H1 (cell line): ENCODE measurements at regions not wholly inside any gene's neighbourhood (a gene's known extent, or its start where the extent isn't known, plus 50 kb on each side); places are given as distances from the start of the nearest gene placed in this dataset.

Source experiments
- CTCF ChIA-PET: fragments of 300-600 bp; sonication (Branson Sonifier 250); formaldehyde crosslinking; loops from one replicate; lab custom pipeline; 2021; ENCODE audit not compliant: partially characterized antibody; lab: Charles Lee
- POLR2A ChIA-PET: fragments of 300-600 bp; sonication (Branson Sonifier 250); formaldehyde crosslinking; loops from one replicate; lab custom pipeline; 2021; ENCODE audit warnings: inconsistent platforms; ENCODE audit not compliant: partially characterized antibody; lab: Charles Lee
- DNase-seq, 2 experiments: peaks; one replicate each; pipeline versions ENCODE4 v3.0.0 to v3.0.0-alpha.2; 2010 to 2022; ENCODE audit warnings: low spot score in 2 of 2, low read depth in 1 of 2, mixed read lengths in 1 of 2
- FAIRE-seq: peaks from 2 replicates; lab custom pipeline; 2011; peaks lifted over from hg19 to GRCh38; lab: Jason Lieb, UNC
- H2AFZ ChIP-seq: 2 replicates; pipeline ENCODE4 v1.8.1; 2012; ENCODE audit warnings: low read length, inconsistent platforms
- H2AK5ac ChIP-seq: 2 replicates; pipeline ENCODE4 v1.6.1; 2013; ENCODE audit warnings: low read depth, low read length
- H2BK120ac ChIP-seq: replicated peaks from 2 replicates; pipeline ENCODE3; 2013; ENCODE audit warnings: low read depth, low read length, inconsistent platforms
- H2BK12ac ChIP-seq: 2 replicates; pipeline ENCODE4 v1.6.1; 2013; ENCODE audit warnings: low read depth, low read length
- H2BK15ac ChIP-seq: 2 replicates; pipeline ENCODE4 v1.6.1; 2013; ENCODE audit warnings: low read length
- H2BK20ac ChIP-seq: 2 replicates; pipeline ENCODE4 v1.6.1; 2013; ENCODE audit warnings: low read length
- H2BK5ac ChIP-seq: 2 replicates; pipeline ENCODE4 v1.6.1; 2013; ENCODE audit warnings: low read depth, low read length
- H3K14ac ChIP-seq: 2 replicates; pipeline ENCODE4 v1.6.1; 2013; ENCODE audit warnings: inconsistent platforms; ENCODE audit not compliant: insufficient read length
- H3K18ac ChIP-seq: 2 replicates; pipeline ENCODE4 v1.6.1; 2013; ENCODE audit warnings: low read length; ENCODE audit errors: extremely low read depth
- H3K23ac ChIP-seq: 2 replicates; pipeline ENCODE4 v1.6.1; 2013; ENCODE audit warnings: inconsistent platforms; ENCODE audit not compliant: insufficient read length
- H3K23me2 ChIP-seq: 2 replicates; pipeline ENCODE4 v1.6.1; 2013; ENCODE audit warnings: low read depth, low read length
- H3K27ac ChIP-seq: 2 replicates; pipeline ENCODE4 v1.6.1; 2011; ENCODE audit warnings: low read depth, low read length, inconsistent platforms
- H3K27me3 ChIP-seq, 4 experiments: replicated peaks in 1 of 4; 1 replicate in 1 of 4; 2 replicates in 3 of 4; pipeline versions ENCODE4 v1.6.1 to v1.8.1; 2011 to 2013; ENCODE audit warnings: low read length in 3 of 4, mild to moderate bottlenecking in 3 of 4, inconsistent platforms in 2 of 4, mixed read lengths in 2 of 4, moderate library complexity in 1 of 4; ENCODE audit not compliant: control insufficient read depth in 3 of 4, insufficient read depth in 3 of 4; ENCODE audit errors: extremely low read depth in 1 of 4
- H3K36me3 ChIP-seq, 4 experiments: 2 replicates each; pipeline versions ENCODE4 v1.6.1 to v1.8.1; 2011 to 2013; ENCODE audit warnings: mild to moderate bottlenecking in 4 of 4, low read length in 3 of 4, moderate library complexity in 2 of 4, control low read depth in 1 of 4, inconsistent platforms in 1 of 4; ENCODE audit not compliant: insufficient read depth in 4 of 4, control insufficient read depth in 2 of 4
- H3K4ac ChIP-seq: replicated peaks from 2 replicates; pipeline ENCODE3; 2013; ENCODE audit warnings: low read length, low read depth, mixed read lengths, inconsistent platforms; ENCODE audit not compliant: insufficient read length
- H3K4me1 ChIP-seq, 4 experiments: replicated peaks in 1 of 4; 1 replicate in 1 of 4; 2 replicates in 3 of 4; pipeline versions ENCODE4 v1.6.1 to v1.8.1; 2011 to 2013; ENCODE audit warnings: low read length in 3 of 4, inconsistent platforms in 2 of 4, mixed read lengths in 1 of 4; ENCODE audit not compliant: insufficient read depth in 4 of 4, control insufficient read depth in 3 of 4
- H3K4me2 ChIP-seq, 2 experiments: 2 replicates each; pipeline versions ENCODE4 v1.6.1 to v1.8.1; 2011 to 2013; ENCODE audit warnings: low read depth in 2 of 2, low read length in 2 of 2, control low read depth in 1 of 2, inconsistent platforms in 1 of 2, mild to moderate bottlenecking in 1 of 2; ENCODE audit not compliant: insufficient read depth in 1 of 2
- H3K4me3 ChIP-seq, 4 experiments: fragments of 200-600, 300-600 bp in 1 of 4; sonication (generic), shearing (Covaris generic), sonication (Bioruptor Twin) in 1 of 4; 2 replicates each; pipeline versions ENCODE4 v1.5.1 to v1.8.1; 2011 to 2016; ENCODE audit warnings: low read length in 4 of 4, low read depth in 3 of 4, control low read depth in 2 of 4, inconsistent platforms in 2 of 4, mild to moderate bottlenecking in 2 of 4, mixed read lengths in 1 of 4, moderate library complexity in 1 of 4; ENCODE audit not compliant: insufficient read depth in 2 of 4; ENCODE audit errors: extremely low read depth in 1 of 4
- H3K56ac ChIP-seq: replicated peaks from 2 replicates; pipeline ENCODE3; 2013; ENCODE audit warnings: low read depth, mild to moderate bottlenecking, mixed read lengths, low read length, inconsistent platforms; ENCODE audit not compliant: insufficient read length
- H3K79me1 ChIP-seq: 2 replicates; pipeline ENCODE4 v1.6.1; 2013; ENCODE audit warnings: low read depth, low read length, control low read depth
- H3K79me2 ChIP-seq, 2 experiments: 2 replicates each; pipeline versions ENCODE4 v1.6.1 to v1.8.1; 2012 to 2013; ENCODE audit warnings: low read length in 2 of 2, mild to moderate bottlenecking in 2 of 2, inconsistent platforms in 1 of 2; ENCODE audit not compliant: insufficient read depth in 2 of 2, control insufficient read depth in 1 of 2
- H3K9ac ChIP-seq, 4 experiments: replicated peaks in 1 of 4; 1 replicate in 1 of 4; 2 replicates in 3 of 4; pipeline versions ENCODE4 v1.6.1 to v1.8.1; 2011 to 2013; ENCODE audit warnings: low read depth in 3 of 4, low read length in 3 of 4, control low read depth in 2 of 4, mild to moderate bottlenecking in 2 of 4, moderate library complexity in 2 of 4, inconsistent platforms in 1 of 4; ENCODE audit errors: extremely low read depth in 1 of 4
- H3K9me3 ChIP-seq, 2 experiments: 2 replicates each; pipeline versions ENCODE4 v1.6.1 to v1.8.1; 2012 to 2013; ENCODE audit warnings: mild to moderate bottlenecking in 2 of 2, moderate library complexity in 2 of 2, control low read depth in 1 of 2, inconsistent platforms in 1 of 2, low read depth in 1 of 2, low read length in 1 of 2, mixed read lengths in 1 of 2; ENCODE audit not compliant: insufficient read depth in 2 of 2
- H4K20me1 ChIP-seq, 2 experiments: replicated peaks in 1 of 2; 2 replicates each; pipeline versions ENCODE3 to v1.8.1; 2011 to 2013; ENCODE audit warnings: inconsistent platforms in 2 of 2, low read length in 2 of 2, mild to moderate bottlenecking in 1 of 2; ENCODE audit not compliant: insufficient read depth in 2 of 2, control insufficient read depth in 1 of 2
- H4K5ac ChIP-seq: 2 replicates; pipeline ENCODE4 v1.6.1; 2013; ENCODE audit warnings: low read length, low read depth, mixed read lengths, inconsistent platforms; ENCODE audit not compliant: insufficient read length
- H4K8ac ChIP-seq: 2 replicates; pipeline ENCODE4 v1.8.0; 2013; ENCODE audit warnings: mild to moderate bottlenecking, moderate library complexity, low read length, inconsistent platforms; ENCODE audit not compliant: insufficient read depth; ENCODE audit errors: extremely low read depth
- H4K91ac ChIP-seq: replicated peaks from 2 replicates; pipeline ENCODE3; 2013; ENCODE audit warnings: low read length, mixed read lengths, inconsistent platforms; ENCODE audit not compliant: insufficient read length
- BACH1 ChIP-seq: IDR thresholded peaks from 2 replicates; pipeline ENCODE4 v1.6.1; 2012; ENCODE audit warnings: low read length, improper control_type of control experiment
- CHD1 ChIP-seq: IDR thresholded peaks from 2 replicates; pipeline ENCODE4 v1.6.1; 2012; ENCODE audit warnings: low read depth, low read length, improper control_type of control experiment
- EGR1 ChIP-seq: IDR thresholded peaks from 2 replicates; pipeline ENCODE4 v1.6.1; 2011; ENCODE audit warnings: low read depth, low read length, borderline replicate concordance
- EZH2 ChIP-seq: fragments of 200-600 bp; sonication (generic); IDR thresholded peaks from 2 replicates; pipeline ENCODE4 v1.7.1; 2012; ENCODE audit warnings: low read depth, mild to moderate bottlenecking, moderate library complexity, low read length, inconsistent platforms; ENCODE audit not compliant: severe bottlenecking
- FOSL1 ChIP-seq: IDR thresholded peaks from 2 replicates; pipeline ENCODE4 v1.6.1; 2011; ENCODE audit warnings: mild to moderate bottlenecking, low read depth, low read length, moderate library complexity; ENCODE audit not compliant: insufficient read depth
- GABPA ChIP-seq: IDR thresholded peaks from 2 replicates; pipeline ENCODE4 v1.6.1; 2011; ENCODE audit warnings: mild to moderate bottlenecking, low read length, moderate library complexity, borderline replicate concordance; ENCODE audit not compliant: insufficient read depth
- MAFK ChIP-seq: IDR thresholded peaks from 2 replicates; pipeline ENCODE4 v1.6.1; 2012; ENCODE audit warnings: low read depth, mild to moderate bottlenecking, improper control_type of control experiment, low read length
- NANOG ChIP-seq: IDR thresholded peaks from 2 replicates; pipeline ENCODE4 v1.6.1; 2011; ENCODE audit warnings: low read length, low read depth, mild to moderate bottlenecking, inconsistent platforms; ENCODE audit not compliant: insufficient read depth, poor library complexity, severe bottlenecking
- SP1 ChIP-seq: IDR thresholded peaks from 2 replicates; pipeline ENCODE4 v1.6.1; 2011; ENCODE audit warnings: low read depth, low read length
- SP4 ChIP-seq: IDR thresholded peaks from 2 replicates; pipeline ENCODE4 v1.6.1; 2012; ENCODE audit warnings: low read length, inconsistent platforms
- SRF ChIP-seq: IDR thresholded peaks from 2 replicates; pipeline ENCODE4 v1.6.1; 2011; ENCODE audit warnings: mild to moderate bottlenecking, low read depth, low read length, moderate library complexity
- TCF12 ChIP-seq: IDR thresholded peaks from 2 replicates; pipeline ENCODE4 v1.6.1; 2011; ENCODE audit warnings: low read depth, mild to moderate bottlenecking, low read length
- YY1 ChIP-seq: IDR thresholded peaks from 2 replicates; pipeline ENCODE4 v1.6.1; 2011; ENCODE audit warnings: low read depth, mild to moderate bottlenecking, low read length
- WGBS, 2 experiments: shearing (Covaris generic) in 1 of 2; methylation state at CpG; one replicate each; pipeline versions ENCODE4 v1.1.6 to v1.1.7; 2013 to 2015; ENCODE audit warnings: low lambda C conversion rate in 2 of 2, mixed read lengths in 2 of 2, inconsistent platforms in 1 of 2, low coverage in 1 of 2, missing lambda C conversion rate in 1 of 2; ENCODE audit not compliant: insufficient replicate concordance in 2 of 2, insufficient coverage in 1 of 2, insufficient read length in 1 of 2; ENCODE audit errors: extremely low coverage in 1 of 2, missing lambda C conversion rate in 1 of 2; 5-methylcytosine and 5-hydroxymethylcytosine counted together
- TF ChIP-seq, protein P1 (sequence below): IDR thresholded peaks from 2 replicates; pipeline ENCODE4 v1.6.1; 2012; ENCODE audit warnings: inconsistent platforms

DNA sequence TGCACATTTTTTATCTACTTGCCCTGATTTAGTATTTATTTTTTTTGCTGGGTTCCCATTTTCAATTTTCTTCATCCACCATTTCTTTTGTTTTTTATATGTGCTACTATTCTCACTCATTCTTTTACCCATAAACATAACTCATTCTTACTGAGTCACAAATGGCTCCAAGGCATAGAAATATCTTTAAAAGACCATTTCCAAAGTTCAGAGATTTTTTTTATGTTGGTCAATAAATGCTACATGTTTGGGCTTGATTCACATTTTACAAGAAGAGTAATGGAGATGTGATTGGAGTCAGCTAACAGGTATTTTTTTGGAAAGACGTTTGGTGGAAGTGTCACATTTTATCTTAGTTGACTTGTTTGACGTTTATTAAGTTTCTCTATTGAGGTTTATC, 1303.2 kb upstream of the LRRTM3 start:
- POLR2A ChIA-PET, result no interaction called here

More for the DNA sequence above, 1303.2 kb upstream of the LRRTM3 start:
- Histone ChIP-seq H3K4me1 (peaks cover 0 to 3% (median 0%) of the 10 kb centered on the region in 4 experiments; a peak in 1 of 7 replicates), H3K4ac (no peak overlapping the region), H3K27ac (no peak overlapping the region), H3K36me3 (no peaks in the 10 kb centered on the region; a peak in 1 of 8 replicates), H3K9me3 (no peaks in the 10 kb centered on the region), H3K9ac (no peak overlapping the region), H3K4me3 (no peak overlapping the region), H2BK120ac (no peak overlapping the region), H2BK15ac (no peak overlapping the region), H2BK5ac (no peak overlapping the region), H3K23me2 (peaks cover 1% of the 10 kb centered on the region; the same call in 1 of the 2 replicates), H3K14ac (no peak overlapping the region), H3K79me2 (no peaks in the 10 kb centered on the region), H2BK20ac (no peak overlapping the region), H2BK12ac (no peak overlapping the region), H3K4me2 (no peak overlapping the region), H4K8ac (no peak overlapping the region), H2AK5ac (no peak overlapping the region), H3K79me1 (no peaks in the 10 kb centered on the region), H4K5ac (no peak overlapping the region), H3K23ac (no peak overlapping the region), H3K56ac (no peak overlapping the region), H2AFZ (no peak overlapping the region), H3K27me3 (no peaks in the 10 kb centered on the region), H3K18ac (no peak overlapping the region), H4K20me1 (no peaks in the 10 kb centered on the region), H4K91ac (no peak overlapping the region)
- TF ChIP-seq SRF (no peak), GABPA (no peak), BACH1 (no peak), MAFK (no peak), SP1 (no peak), EGR1 (no peak), YY1 (no peak), FOSL1 (no peak), TCF12 (no peak), SP4 (no peak), EZH2 (no peak), NANOG (no peak), CHD1 (no peak)
- TF ChIP-seq, protein P1, sequence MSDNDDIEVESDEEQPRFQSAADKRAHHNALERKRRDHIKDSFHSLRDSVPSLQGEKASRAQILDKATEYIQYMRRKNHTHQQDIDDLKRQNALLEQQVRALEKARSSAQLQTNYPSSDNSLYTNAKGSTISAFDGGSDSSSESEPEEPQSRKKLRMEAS, result no peak
- FAIRE-seq, result no peak
- no peak for DNase-seq
- CTCF ChIA-PET, result no interaction called here
- WGBS, 2 experiments, result 91% methylated on average over 2 of the region's 2 CpGs; no CpG with 5 or more reads in 1 of the 2 experiments
